ENCODE measurements at regions not wholly inside any gene's neighbourhood (a gene's known extent, or its start where the extent isn't known, plus 50 kb on each side); places are given as distances from the start of the nearest gene placed in this dataset.

DNA sequence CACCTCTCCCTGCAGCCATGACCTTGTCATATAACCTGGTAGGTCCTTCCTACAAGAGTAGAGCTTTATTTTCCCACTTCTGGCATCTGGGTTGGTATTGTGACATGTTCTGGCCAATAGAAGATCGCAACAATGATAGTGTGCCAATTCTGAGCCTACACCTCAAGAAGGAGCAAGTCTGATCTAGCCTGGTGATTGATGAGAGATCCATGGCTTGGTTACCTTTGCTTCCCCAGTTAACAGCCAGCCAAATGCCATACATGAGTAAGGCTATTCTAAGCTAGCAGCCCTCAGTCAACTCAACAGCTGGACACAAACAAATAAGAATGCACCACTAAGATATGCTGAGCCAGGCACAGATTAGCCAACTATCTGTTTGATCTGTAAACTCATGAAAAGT, 226.7 kb downstream of the LMO4 start:
- 27% methylated on average over 1 of the region's 1 CpG; no CpG with 5 or more reads in 1 of the 2 donors for WGBS, 2 donors
- no peak for DNase-seq
- H3K4me1 ChIP-seq = peaks cover 0 to 4% (median 0%) of the 10 kb centered on the region in 3 donors
- H3K4me3 ChIP-seq = no peak overlapping the region
- H3K9me3 ChIP-seq = no peaks in the 10 kb centered on the region
- no peaks in the 10 kb centered on the region for H3K27me3 ChIP-seq
- intact Hi-C loops (cut with DNase I) = no loop called here
- TF ChIP-seq, protein P1, sequence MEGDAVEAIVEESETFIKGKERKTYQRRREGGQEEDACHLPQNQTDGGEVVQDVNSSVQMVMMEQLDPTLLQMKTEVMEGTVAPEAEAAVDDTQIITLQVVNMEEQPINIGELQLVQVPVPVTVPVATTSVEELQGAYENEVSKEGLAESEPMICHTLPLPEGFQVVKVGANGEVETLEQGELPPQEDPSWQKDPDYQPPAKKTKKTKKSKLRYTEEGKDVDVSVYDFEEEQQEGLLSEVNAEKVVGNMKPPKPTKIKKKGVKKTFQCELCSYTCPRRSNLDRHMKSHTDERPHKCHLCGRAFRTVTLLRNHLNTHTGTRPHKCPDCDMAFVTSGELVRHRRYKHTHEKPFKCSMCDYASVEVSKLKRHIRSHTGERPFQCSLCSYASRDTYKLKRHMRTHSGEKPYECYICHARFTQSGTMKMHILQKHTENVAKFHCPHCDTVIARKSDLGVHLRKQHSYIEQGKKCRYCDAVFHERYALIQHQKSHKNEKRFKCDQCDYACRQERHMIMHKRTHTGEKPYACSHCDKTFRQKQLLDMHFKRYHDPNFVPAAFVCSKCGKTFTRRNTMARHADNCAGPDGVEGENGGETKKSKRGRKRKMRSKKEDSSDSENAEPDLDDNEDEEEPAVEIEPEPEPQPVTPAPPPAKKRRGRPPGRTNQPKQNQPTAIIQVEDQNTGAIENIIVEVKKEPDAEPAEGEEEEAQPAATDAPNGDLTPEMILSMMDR (IDR thresholded peaks at IDR 0.05) = no peak
- no peak for TF ChIP-seq POLR2A (IDR thresholded peaks at IDR 0.05)
- no peak overlapping the region for H3K27ac ChIP-seq
- H3K36me3 ChIP-seq = no peaks in the 10 kb centered on the region

DNA sequence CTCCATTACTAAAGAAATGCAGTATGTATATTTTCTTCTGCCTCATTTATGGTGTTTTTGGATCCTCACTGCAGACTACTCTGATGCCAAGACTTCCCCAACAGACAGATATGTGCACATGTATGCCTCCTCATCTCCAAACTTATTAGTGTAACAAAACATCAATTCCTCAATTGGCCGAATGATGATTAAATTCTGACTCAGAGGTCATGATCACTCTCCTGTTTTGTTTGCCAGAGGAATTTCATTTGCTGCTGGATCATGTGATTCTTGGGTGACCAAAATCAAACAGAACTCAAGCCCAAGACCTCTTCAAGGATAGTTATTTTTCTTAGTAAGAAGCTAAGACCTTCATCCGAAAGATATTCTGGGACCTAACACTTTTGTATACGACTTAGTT, 227.6 kb downstream of the LMO4 start:
- H3K36me3 ChIP-seq = no peaks in the 10 kb centered on the region
- DNase-seq = no peak
- intact Hi-C loops (cut with DNase I) = no loop called here
- 80 to 89% methylated on average over 3 of the region's 3 CpGs for WGBS, 2 donors
- H3K4me1 ChIP-seq = peaks cover 0 to 4% (median 0%) of the 10 kb centered on the region in 3 donors
- H3K27ac ChIP-seq = no peak overlapping the region
- H3K9me3 ChIP-seq = no peaks in the 10 kb centered on the region
- H3K4me3 ChIP-seq = no peak overlapping the region
- TF ChIP-seq, protein P1 (IDR thresholded peaks at IDR 0.05) = no peak
- no peak for TF ChIP-seq POLR2A (IDR thresholded peaks at IDR 0.05)
- no peaks in the 10 kb centered on the region for H3K27me3 ChIP-seq

DNA sequence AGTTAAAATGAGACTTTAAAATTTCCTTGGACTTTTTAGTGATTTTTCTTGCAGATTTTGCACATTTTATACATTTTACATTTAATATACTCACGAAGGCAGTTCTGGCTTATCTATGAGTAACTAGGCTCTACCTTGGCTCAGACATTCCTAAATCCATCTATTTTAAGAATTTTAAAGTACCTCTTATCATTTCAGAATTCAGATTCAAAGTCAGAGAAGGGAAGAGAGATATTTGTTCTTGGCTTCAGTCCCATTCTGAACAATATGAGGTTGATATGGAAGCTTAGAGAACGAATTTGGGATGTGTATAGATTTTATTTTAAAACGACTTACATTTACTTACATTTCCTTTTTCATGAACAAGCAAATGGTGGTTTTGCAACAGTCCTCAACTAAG, 230.2 kb downstream of the LMO4 start:
- no peak for TF ChIP-seq POLR2A (IDR thresholded peaks at IDR 0.05)
- TF ChIP-seq, protein P1 (IDR thresholded peaks at IDR 0.05) = no peak
- 71 to 79% methylated on average over 3 of the region's 3 CpGs for WGBS, 2 donors
- no peaks in the 10 kb centered on the region for H3K9me3 ChIP-seq
- no peak overlapping the region for H3K4me3 ChIP-seq
- intact Hi-C loops (cut with DNase I) = no loop called here
- peaks cover 0 to 4% (median 0%) of the 10 kb centered on the region in 3 donors for H3K4me1 ChIP-seq
- no peak for DNase-seq
- H3K27ac ChIP-seq = no peak overlapping the region
- H3K36me3 ChIP-seq = no peaks in the 10 kb centered on the region
- no peaks in the 10 kb centered on the region for H3K27me3 ChIP-seq

DNA sequence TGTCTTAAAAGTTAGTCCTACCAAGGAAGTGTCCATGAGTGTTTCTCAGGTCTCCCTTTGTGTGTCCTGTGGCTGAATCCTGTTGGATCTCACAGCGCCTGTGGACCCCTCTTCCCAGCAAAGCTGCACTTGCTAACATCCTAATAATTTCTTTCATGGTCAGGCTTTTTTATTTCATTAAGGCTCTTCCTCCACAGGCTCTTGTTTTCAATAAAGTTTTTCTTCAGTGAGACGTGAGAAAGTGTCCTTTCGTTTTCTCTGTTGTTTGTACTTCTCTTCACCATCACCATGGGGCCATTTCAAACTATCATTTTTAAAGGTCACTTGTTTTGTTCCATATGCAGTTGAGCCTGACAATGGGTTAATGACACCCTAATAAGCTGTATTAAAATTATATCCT, 231.5 kb downstream of the LMO4 start:
- DNase-seq = no peak
- Histone ChIP-seq H3K36me3 (no peaks in the 10 kb centered on the region), H3K4me1 (peaks cover 0 to 3% (median 0%) of the 10 kb centered on the region in 3 donors), H3K27me3 (no peaks in the 10 kb centered on the region), H3K9me3 (no peaks in the 10 kb centered on the region), H3K27ac (no peak overlapping the region), H3K4me3 (no peak overlapping the region)
- intact Hi-C loops (cut with DNase I) = no loop called here
- TF ChIP-seq POLR2A (IDR thresholded peaks at IDR 0.05) = no peak
- TF ChIP-seq, protein P1 (IDR thresholded peaks at IDR 0.05) = no peak
- WGBS, 2 donors = 93 to 96% methylated on average over 3 of the region's 3 CpGs

DNA sequence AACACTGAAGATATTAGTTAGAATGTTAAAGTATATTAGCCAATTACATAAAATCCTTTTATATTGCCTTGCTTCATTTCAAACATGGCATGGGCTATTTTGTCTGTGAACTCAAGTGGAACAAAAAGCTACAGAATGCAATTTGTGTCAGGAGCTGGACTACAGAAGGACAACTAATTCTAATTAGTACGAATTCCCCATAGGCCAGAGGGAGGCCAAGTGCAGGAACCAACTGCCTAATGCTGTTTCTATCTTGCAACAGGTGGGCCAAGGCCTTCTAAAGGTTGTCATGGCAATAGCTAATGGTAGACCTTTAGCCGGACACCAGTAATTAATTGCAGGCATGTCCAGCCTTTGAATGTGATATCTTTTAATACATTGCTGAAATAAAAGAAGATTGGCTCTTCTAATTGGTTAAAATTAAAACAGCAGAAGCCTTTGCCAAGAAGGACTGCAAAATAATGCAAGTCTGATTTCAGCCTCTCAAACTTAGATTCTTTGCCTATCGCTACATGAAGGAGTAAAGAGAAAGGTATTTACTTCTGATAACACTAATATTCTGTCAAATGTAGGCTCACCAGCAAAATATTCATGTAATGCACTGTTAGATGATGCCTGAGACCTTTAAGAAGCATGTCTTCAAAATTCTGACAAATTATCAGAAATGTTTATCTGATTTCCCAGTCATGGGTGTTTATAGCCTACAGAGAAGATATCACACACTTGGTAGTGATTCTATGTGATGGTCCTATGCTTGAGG, 232.1 kb downstream of the LMO4 start:
- no peak overlapping the region for H3K27ac ChIP-seq
- H3K4me1 ChIP-seq = no peaks in the 10 kb centered on the region
- DNase-seq = no peak
- no peaks in the 10 kb centered on the region for H3K36me3 ChIP-seq
- no peak for TF ChIP-seq POLR2A (IDR thresholded peaks at IDR 0.05)
- TF ChIP-seq, protein P1 (IDR thresholded peaks at IDR 0.05) = no peak
- intact Hi-C loops (cut with DNase I) = no loop called here
- no peaks in the 10 kb centered on the region for H3K27me3 ChIP-seq
- H3K9me3 ChIP-seq = no peaks in the 10 kb centered on the region
- 78 to 86% methylated on average over 3 of the region's 3 CpGs for WGBS, 2 donors
- no peak overlapping the region for H3K4me3 ChIP-seq
